ENCODE measurements at regions not wholly inside any gene's neighbourhood (a gene's known extent, or its start where the extent isn't known, plus 50 kb on each side); places are given as distances from the start of the nearest gene placed in this dataset.

GRCh38 chr5:5544094-5544663 is 121.7 kb downstream of the ICE1 start:
- TF ChIP-seq CTCF (IDR thresholded peaks at IDR 0.05; ENCODE audit: low read depth, low read length) (no peak), POLR2A (IDR thresholded peaks at IDR 0.05; ENCODE audit: extremely low read depth, insufficient read length) (no peak)

All from NB4 (cell line).